Esophagus muscularis mucosa (tissue), 4 donors: ENCODE measurements at regions not wholly inside any gene's neighbourhood (a gene's known extent, or its start where the extent isn't known, plus 50 kb on each side); places are given as distances from the start of the nearest gene placed in this dataset.

Experiments
- CTCF ChIP-seq, 3 experiments: fragments of 200-600 bp in 2 of 3; fragments of 450-650 bp in 1 of 3; sonication (generic) in 2 of 3; IDR thresholded peaks; one replicate each; pipeline ENCODE4 v1.5.1; 2017 to 2019; ENCODE audit warnings: antibody characterized with exemption in 3 of 3, mild to moderate bottlenecking in 2 of 3, moderate library complexity in 1 of 3
- EP300 ChIP-seq: sonication (generic); formaldehyde crosslinking; IDR thresholded peaks from one replicate; pipeline ENCODE4 v1.6.1; 2017; ENCODE audit warnings: antibody characterized with exemption
- POLR2A ChIP-seq: fragments of 450-650 bp; IDR thresholded peaks from one replicate; pipeline ENCODE4 v1.6.1; 2017; ENCODE audit warnings: antibody characterized with exemption, moderate library complexity, mild to moderate bottlenecking, low read depth
- POLR2AphosphoS5 ChIP-seq, 2 donors: sonication (generic); formaldehyde crosslinking; IDR thresholded peaks; one replicate each; pipeline ENCODE4 v1.6.1; 2017; ENCODE audit warnings: antibody characterized with exemption in 2 of 2

- TF ChIP-seq CTCF (IDR thresholded peaks at IDR 0.05), result no peak
- TF ChIP-seq POLR2AphosphoS5 (IDR thresholded peaks at IDR 0.05), result no peak
- TF ChIP-seq POLR2A, result no peak
- TF ChIP-seq EP300, result no peak
These were observed 254.4 kb upstream of the CSF3R start for GRCh38 chr1:36737038-36737555.
